ENCODE measurements at regions not wholly inside any gene's neighbourhood (a gene's known extent, or its start where the extent isn't known, plus 50 kb on each side); places are given as distances from the start of the nearest gene placed in this dataset.

DNA sequence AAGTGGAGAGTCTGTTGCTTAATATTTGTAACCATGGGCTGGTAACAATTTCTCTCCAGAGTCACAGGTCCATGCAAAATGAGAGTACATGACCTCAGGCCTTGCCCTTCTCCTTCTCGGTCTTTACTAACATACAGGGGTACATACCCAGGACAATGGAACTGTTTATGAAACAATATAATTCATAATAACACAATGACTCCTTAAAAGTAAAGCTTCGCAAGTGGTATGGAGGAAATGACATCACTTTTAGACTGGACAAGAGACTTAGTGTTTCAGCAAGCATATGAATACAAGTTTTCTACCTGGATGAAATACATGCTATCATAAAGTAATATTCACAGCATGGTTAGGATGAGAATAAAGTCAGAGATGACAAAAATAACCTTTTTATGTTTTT lies 386.6 kb downstream of the PLK2 start:
- TF ChIP-seq, protein P1, sequence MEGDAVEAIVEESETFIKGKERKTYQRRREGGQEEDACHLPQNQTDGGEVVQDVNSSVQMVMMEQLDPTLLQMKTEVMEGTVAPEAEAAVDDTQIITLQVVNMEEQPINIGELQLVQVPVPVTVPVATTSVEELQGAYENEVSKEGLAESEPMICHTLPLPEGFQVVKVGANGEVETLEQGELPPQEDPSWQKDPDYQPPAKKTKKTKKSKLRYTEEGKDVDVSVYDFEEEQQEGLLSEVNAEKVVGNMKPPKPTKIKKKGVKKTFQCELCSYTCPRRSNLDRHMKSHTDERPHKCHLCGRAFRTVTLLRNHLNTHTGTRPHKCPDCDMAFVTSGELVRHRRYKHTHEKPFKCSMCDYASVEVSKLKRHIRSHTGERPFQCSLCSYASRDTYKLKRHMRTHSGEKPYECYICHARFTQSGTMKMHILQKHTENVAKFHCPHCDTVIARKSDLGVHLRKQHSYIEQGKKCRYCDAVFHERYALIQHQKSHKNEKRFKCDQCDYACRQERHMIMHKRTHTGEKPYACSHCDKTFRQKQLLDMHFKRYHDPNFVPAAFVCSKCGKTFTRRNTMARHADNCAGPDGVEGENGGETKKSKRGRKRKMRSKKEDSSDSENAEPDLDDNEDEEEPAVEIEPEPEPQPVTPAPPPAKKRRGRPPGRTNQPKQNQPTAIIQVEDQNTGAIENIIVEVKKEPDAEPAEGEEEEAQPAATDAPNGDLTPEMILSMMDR (conservative IDR thresholded peaks at IDR 0.05; ENCODE audit: low read depth, low read length) = no peak
- no peak for DNase-seq (ENCODE audit: low read depth)

DNA sequence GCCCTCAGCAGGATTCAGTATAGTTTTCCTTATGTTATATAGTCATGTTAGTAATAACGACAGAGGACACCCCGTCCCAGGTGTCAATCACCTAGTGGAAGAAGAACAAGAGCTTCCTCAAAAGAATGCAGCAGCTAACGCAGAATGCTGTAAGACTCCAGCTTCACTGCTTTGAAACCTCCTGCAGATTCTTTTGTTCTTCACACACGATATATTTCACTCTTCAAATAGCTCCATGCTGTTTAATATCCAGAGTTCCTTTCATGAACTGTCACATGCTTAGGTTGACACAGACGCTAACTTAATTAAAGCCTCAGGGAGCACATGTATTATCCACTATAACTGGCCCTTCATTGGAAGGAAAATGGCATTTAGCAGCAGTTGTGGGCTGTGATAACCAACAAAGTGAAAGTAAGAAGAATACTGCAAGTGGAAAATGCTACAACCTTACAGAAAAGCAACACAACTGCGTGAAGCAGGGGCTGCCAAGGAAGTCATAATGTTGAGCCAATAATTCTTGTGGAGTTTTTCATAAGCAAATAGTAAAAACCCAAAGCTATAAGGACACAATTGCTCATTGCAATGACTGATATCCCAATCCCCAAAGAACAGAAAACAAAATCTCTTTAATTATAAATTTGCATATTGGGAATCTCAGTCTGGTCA lies 387.5 kb downstream of the PLK2 start:
- TF ChIP-seq, protein P1 (conservative IDR thresholded peaks at IDR 0.05; ENCODE audit: low read depth, low read length) = no peak
- no peak for DNase-seq (ENCODE audit: low read depth)
- H3K4me3 ChIP-seq (ENCODE audit: low read length) = no peak overlapping the region

More for the DNA sequence above, 386.6 kb downstream of the PLK2 start:
- no peak overlapping the region for H3K4me3 ChIP-seq (ENCODE audit: low read length)

DNA sequence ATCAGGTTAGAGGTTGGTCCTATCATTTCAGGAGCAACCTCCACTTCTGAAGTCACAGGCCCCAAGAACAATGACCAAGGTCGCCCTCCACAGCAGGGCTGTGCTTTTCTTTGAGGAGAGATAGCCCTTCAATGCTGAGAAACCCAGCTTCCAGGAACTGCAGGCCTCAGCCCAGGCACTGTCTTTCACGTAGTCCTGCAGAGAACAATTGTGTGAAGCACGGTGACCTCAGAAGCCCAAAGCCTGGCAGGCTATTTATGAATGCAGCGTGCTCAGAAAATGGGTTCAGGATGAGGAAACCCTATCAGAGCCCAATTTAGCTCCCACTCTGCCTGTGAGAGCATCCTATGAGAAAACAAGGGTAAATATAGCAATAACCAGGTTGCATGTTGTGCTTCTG lies 388.3 kb downstream of the PLK2 start:
- TF ChIP-seq, protein P1 (conservative IDR thresholded peaks at IDR 0.05; ENCODE audit: low read depth, low read length) = no peak
- DNase-seq (ENCODE audit: low read depth) = no peak
- H3K4me3 ChIP-seq (ENCODE audit: low read length) = no peak overlapping the region

DNA sequence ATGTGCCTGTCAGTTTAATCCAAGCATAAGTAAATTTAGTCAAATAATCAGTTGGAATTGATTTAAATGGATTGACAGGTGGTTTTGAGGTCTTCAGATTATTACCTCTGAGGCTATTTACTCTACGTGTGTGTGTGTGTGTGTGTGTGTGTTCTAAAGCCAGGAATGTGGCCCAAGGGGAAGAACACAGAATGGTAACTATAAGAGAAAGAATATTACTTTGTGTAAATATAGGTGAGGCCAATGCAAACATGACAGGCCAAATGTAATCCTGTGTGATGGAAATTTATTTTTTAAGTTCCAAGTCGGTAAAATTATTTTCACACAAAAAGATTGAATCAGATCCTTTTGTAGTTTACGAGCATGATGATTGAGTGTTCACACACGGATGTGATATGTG lies 390.0 kb downstream of the PLK2 start:
- H3K4me3 ChIP-seq (ENCODE audit: low read length) = no peak overlapping the region
- TF ChIP-seq, protein P1 (conservative IDR thresholded peaks at IDR 0.05; ENCODE audit: low read depth, low read length) = no peak
- DNase-seq (ENCODE audit: low read depth) = no peak

DNA sequence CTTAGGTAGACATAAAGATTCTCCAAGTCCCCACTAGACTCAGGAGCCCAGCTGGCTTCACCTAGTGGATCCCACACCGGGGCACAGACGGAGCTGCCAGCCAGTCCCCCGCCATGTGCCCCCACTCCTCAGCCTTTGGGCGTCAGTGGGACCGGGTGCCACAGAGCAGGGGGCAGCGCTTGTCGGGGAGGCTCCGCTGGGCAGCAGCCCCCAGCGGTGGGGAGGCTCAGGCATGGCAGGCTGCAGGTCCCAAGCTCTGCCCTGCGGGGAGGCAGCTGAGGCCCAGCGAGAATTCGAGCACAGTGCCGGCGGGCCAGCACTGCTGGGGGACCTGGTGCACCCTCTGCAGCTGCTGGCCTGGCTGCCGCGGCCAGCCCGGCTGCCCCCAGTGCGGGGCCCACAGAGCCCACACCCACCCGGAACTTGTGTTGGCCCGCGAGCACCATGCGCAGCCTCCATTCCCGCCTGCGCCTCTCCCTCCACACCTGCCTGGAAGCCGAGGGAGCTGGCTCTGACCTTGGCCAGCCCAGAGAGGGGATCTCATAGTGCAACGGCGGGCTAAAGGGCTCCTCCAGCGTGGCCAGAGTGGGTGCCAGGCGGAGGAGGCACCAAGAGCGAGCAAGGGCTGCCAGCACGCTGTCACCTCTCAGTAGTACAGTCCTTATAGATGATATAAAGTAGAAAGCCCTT lies 390.7 kb downstream of the PLK2 start:
- TF ChIP-seq, protein P1 (conservative IDR thresholded peaks at IDR 0.05; ENCODE audit: low read depth, low read length) = no peak
- DNase-seq (ENCODE audit: low read depth) = no peak
- no peak overlapping the region for H3K4me3 ChIP-seq (ENCODE audit: low read length)

DNA sequence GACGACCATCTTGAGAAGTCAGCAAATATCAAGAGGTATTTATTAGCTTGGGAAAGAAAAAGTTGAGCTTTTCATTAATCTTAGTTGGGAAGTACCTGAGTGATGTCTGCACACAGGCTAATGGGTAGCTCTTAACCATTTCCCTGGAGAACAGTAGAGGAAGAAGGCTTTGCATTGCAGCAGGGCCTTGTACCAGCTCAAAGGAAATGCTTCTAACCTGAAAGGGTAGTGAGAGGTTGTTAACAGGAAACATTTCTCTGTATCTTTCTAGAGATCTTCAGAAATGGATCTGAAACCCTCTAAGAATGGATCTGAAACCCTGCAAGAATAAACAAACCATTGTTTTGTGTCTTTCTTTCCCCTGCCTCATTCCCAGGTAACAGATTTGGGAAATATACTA lies 393.3 kb downstream of the PLK2 start:
- TF ChIP-seq, protein P1 (conservative IDR thresholded peaks at IDR 0.05; ENCODE audit: low read depth, low read length) = no peak
- no peak for DNase-seq (ENCODE audit: low read depth)
- no peak overlapping the region for H3K4me3 ChIP-seq (ENCODE audit: low read length)

DNA sequence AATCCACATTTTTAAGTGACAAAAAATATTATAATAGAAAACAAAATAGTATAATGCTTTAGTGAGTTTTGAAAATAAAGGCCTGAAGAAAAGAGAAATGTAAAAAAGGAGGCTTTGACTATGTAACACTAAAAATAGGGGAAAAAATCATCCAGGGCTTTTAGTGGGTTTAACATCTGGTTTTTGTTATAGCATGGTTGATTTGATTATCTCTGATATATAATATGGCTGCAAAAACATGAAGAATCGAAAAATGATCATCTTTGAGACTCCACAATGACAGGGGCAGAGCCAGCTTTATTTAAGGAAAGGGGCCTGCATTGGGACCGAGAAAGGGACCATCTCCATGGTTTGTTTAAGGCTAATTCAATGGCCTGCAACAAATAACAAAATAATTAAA lies 393.8 kb downstream of the PLK2 start:
- H3K4me3 ChIP-seq (ENCODE audit: low read length) = no peak overlapping the region
- TF ChIP-seq, protein P1 (conservative IDR thresholded peaks at IDR 0.05; ENCODE audit: low read depth, low read length) = no peak
- DNase-seq (ENCODE audit: low read depth) = no peak

Measured in retinal pigment epithelial cell (primary cell).